OCI-LY1 (cell line): ENCODE measurements at regions not wholly inside any gene's neighbourhood (a gene's known extent, or its start where the extent isn't known, plus 50 kb on each side); places are given as distances from the start of the nearest gene placed in this dataset.

Source experiments
- EZH2 ChIP-seq: fragments of 200-600 bp; sonication (generic), shearing (Covaris generic); IDR thresholded peaks from 2 replicates; pipeline ENCODE4 v1.8.0; 2017; ENCODE audit warnings: borderline replicate concordance, mixed run types, mild to moderate bottlenecking, antibody characterized with exemption, low read length, moderate library complexity, mixed read lengths
- TF ChIP-seq, protein P1 (sequence below): fragments of 200-600 bp; sonication (generic), shearing (Covaris generic); IDR thresholded peaks from 2 replicates; pipeline ENCODE4 v1.5.1; 2017; ENCODE audit warnings: mild to moderate bottlenecking, antibody characterized with exemption, low read length, moderate library complexity, mixed read lengths

DNA sequence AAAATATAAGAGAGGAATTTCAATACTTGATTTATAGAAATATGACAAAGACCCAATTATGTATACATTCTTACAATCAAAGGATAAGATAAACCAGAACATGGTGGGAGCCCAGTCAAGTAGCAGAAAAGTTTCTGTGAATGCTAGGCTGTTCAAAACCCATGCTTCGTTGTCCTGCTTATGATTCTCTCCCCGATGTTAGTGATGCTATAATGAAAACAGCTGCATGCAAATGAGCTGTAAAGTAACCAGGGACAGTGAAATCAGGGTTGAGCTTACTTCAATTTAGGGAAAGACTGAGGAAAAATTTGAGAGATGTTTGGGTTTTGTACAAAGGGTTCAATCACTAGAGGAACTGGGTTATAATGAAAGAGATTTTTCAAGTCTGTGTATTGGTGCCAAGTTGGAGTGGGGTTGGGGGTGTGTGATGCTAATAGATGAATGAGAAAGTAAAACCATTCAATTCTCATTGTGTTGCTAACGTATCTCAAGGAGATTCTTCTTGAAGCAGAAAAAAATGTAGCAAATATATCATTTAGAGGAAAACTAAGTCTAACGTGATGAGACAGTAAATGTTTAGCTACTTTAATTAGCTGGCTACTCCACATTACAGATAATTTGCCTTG is 59.3 kb upstream of the PPP1R2C start:
- TF ChIP-seq, protein P1, sequence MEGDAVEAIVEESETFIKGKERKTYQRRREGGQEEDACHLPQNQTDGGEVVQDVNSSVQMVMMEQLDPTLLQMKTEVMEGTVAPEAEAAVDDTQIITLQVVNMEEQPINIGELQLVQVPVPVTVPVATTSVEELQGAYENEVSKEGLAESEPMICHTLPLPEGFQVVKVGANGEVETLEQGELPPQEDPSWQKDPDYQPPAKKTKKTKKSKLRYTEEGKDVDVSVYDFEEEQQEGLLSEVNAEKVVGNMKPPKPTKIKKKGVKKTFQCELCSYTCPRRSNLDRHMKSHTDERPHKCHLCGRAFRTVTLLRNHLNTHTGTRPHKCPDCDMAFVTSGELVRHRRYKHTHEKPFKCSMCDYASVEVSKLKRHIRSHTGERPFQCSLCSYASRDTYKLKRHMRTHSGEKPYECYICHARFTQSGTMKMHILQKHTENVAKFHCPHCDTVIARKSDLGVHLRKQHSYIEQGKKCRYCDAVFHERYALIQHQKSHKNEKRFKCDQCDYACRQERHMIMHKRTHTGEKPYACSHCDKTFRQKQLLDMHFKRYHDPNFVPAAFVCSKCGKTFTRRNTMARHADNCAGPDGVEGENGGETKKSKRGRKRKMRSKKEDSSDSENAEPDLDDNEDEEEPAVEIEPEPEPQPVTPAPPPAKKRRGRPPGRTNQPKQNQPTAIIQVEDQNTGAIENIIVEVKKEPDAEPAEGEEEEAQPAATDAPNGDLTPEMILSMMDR, result no peak
- TF ChIP-seq EZH2, result no peak
